Fibroblast of lung (primary cell): ENCODE measurements at regions not wholly inside any gene's neighbourhood (a gene's known extent, or its start where the extent isn't known, plus 50 kb on each side); places are given as distances from the start of the nearest gene placed in this dataset.
"Not testable (repeated sequence)": the region's sequence is repeated elsewhere in the genome, so short reads cannot be mapped to it uniquely, and the experiment has no call there.

ENCODE experiments used
- CTCF ChIP-seq, 2 donors: IDR thresholded peaks in 1 of 2; conservative IDR thresholded peaks in 1 of 2; 1 replicate in 1 of 2; 2 replicates in 1 of 2; pipeline ENCODE4 v1.5.1; 2011 to 2012; ENCODE audit warnings: low read length in 2 of 2, control low read depth in 1 of 2, inconsistent platforms in 1 of 2, low read depth in 1 of 2, mild to moderate bottlenecking in 1 of 2
- EZH2 ChIP-seq: IDR thresholded peaks from 2 replicates; pipeline ENCODE4 v1.5.1; 2012; ENCODE audit warnings: low read length, control low read depth, mild to moderate bottlenecking; ENCODE audit errors: missing control alignments

GRCh38 chr14:71461617-71462016 lies 470.6 kb upstream of the RGS6 start:
- not testable (repeated sequence) for TF ChIP-seq CTCF (conservative IDR thresholded peaks at IDR 0.05 in 1 of 2, IDR thresholded peaks at IDR 0.05 in 1 of 2; ENCODE audit: low read depth in 1 of 2, low read length in 2 of 2); EZH2
